Activated CD4-positive, alpha-beta memory T cell treated with anti-CD3 and anti-CD28 coated beads for 36 hours (primary cell): ENCODE measurements at regions not wholly inside any gene's neighbourhood (a gene's known extent, or its start where the extent isn't known, plus 50 kb on each side); places are given as distances from the start of the nearest gene placed in this dataset.
"Not testable (repeated sequence)": the region's sequence is repeated elsewhere in the genome, so short reads cannot be mapped to it uniquely, and the experiment has no call there.

Experiments
- CTCF ChIA-PET: fragments of 350-600 bp; sonication (Branson Sonifier 250); formaldehyde crosslinking; loops from one replicate; lab custom pipeline; 2021; ENCODE audit warnings: antibody characterized with exemption, inconsistent platforms; lab: Charles Lee
- POLR2A ChIA-PET: fragments of 350-600 bp; sonication (Branson Sonifier 250); formaldehyde crosslinking; loops from one replicate; lab custom pipeline; 2021; ENCODE audit warnings: antibody characterized with exemption; lab: Charles Lee
- DNase-seq: peaks from one replicate; pipeline ENCODE4 v3.0.0-alpha.2; 2020
- H3K27ac Mint-ChIP-seq: one replicate; pipeline ENCODE4 v1.8.0; 2021; ENCODE audit warnings: mixed read lengths
- H3K27me3 Mint-ChIP-seq: one replicate; pipeline ENCODE4 v1.8.0; 2021; ENCODE audit warnings: mixed read lengths
- H3K36me3 Mint-ChIP-seq: one replicate; pipeline ENCODE4 v1.8.0; 2021; ENCODE audit warnings: mixed read lengths
- H3K4me1 Mint-ChIP-seq: one replicate; pipeline ENCODE4 v1.8.0; 2021; ENCODE audit warnings: low read depth, mixed read lengths
- H3K4me3 Mint-ChIP-seq: one replicate; pipeline ENCODE4 v1.8.0; 2021; ENCODE audit warnings: mild to moderate bottlenecking, mixed read lengths
- H3K9me3 Mint-ChIP-seq: one replicate; pipeline ENCODE4 v1.8.0; 2021; ENCODE audit warnings: mixed read lengths
- intact Hi-C: fragments of 100-400 bp; cut with micrococcal nuclease; formaldehyde crosslinking; loops from one replicate; pipeline ENCODE4 v1.15.1; 2023

- H3K27ac Mint-ChIP-seq, H3K27me3 Mint-ChIP-seq, POLR2A ChIA-PET, H3K4me3 Mint-ChIP-seq, intact Hi-C loops, DNase-seq, H3K4me1 Mint-ChIP-seq: not testable (repeated sequence)
- CTCF ChIA-PET: interaction anchor here (0.9 to 1.8 kb wide), 3 partner anchors 17 to 46 kb away, joined by 3 read pairs; no protein-coding TSS in a partner anchor
- Mint-ChIP-seq H3K36me3 (peaks cover 25% of the 10 kb centered on the region), H3K9me3 (peaks cover 25% of the 10 kb centered on the region)
Observed at GRCh38 chr3:185306286-185306685, 52.4 kb upstream of the EHHADH start.

GRCh38 chr3:185306847-185307246, 53.0 kb upstream of the EHHADH start:
- intact Hi-C loops: no loop called here
- Mint-ChIP-seq H3K27ac (no peak overlapping the region), H3K4me1 (peaks cover 3% of the 10 kb centered on the region), H3K9me3 (peaks cover 25% of the 10 kb centered on the region), H3K4me3 (no peak overlapping the region), H3K36me3 (peaks cover 25% of the 10 kb centered on the region), H3K27me3 (no peaks in the 10 kb centered on the region)
- no peak for DNase-seq
- ChIA-PET CTCF (interaction anchor here (0.9 to 1.2 kb wide), 2 partner anchors 17 to 52 kb away, joined by 3 read pairs; no protein-coding TSS in a partner anchor), POLR2A (interaction anchor here (1.0 kb wide), 1 partner anchor 16 kb away, joined by 3 read pairs; no protein-coding TSS in a partner anchor)

GRCh38 chr3:185308126-185308754, 54.4 kb upstream of the EHHADH start:
- intact Hi-C loops: loop anchor here (1.0 to 2.0 kb wide), 2 partner anchors 17 to 433 kb away; no protein-coding TSS in a partner anchor
- Mint-ChIP-seq H3K4me3 (no peak overlapping the region), H3K4me1 (peaks cover 3% of the 10 kb centered on the region), H3K9me3 (peaks cover 25% of the 10 kb centered on the region), H3K36me3 (peaks cover 25% of the 10 kb centered on the region), H3K27ac (no peak overlapping the region), H3K27me3 (no peaks in the 10 kb centered on the region)
- ChIA-PET POLR2A (interaction anchor here (1.0 kb wide), 1 partner anchor 18 kb away, joined by 3 read pairs; no protein-coding TSS in a partner anchor), CTCF (interaction anchor here (0.6 to 2.9 kb wide), 17 partner anchors 10 to 434 kb away, joined by 3 to 20 read pairs (median 4); no protein-coding TSS in a partner anchor)
- peak; percentile 52 for DNase-seq

- intact Hi-C loops: loop anchor here (2.0 kb wide), 1 partner anchor 19 kb away; no protein-coding TSS in a partner anchor
- Mint-ChIP-seq H3K27me3 (no peaks in the 10 kb centered on the region), H3K4me1 (peaks cover 3% of the 10 kb centered on the region), H3K4me3 (no peak overlapping the region), H3K27ac (no peak overlapping the region), H3K9me3 (peaks cover 25% of the 10 kb centered on the region), H3K36me3 (peaks cover 25% of the 10 kb centered on the region)
- CTCF ChIA-PET: interaction anchor here (0.6 to 2.9 kb wide), 8 partner anchors 19 to 512 kb away, joined by 3 to 20 read pairs (median 4); no protein-coding TSS in a partner anchor
- POLR2A ChIA-PET: interaction anchor here (0.6 kb wide), 1 partner anchor 51 kb away, joined by 3 read pairs; no protein-coding TSS in a partner anchor
- no peak for DNase-seq
Observed at GRCh38 chr3:185309302-185309701, 53.6 kb upstream of the MAP3K13 start.

GRCh38 chr3:185309795-185310194, 53.1 kb upstream of the MAP3K13 start:
- ChIA-PET CTCF (interaction anchor here (0.6 to 2.9 kb wide), 3 partner anchors 20 to 455 kb away, joined by 3 to 20 read pairs (median 13); no protein-coding TSS in a partner anchor), POLR2A (no interaction called here)
- H3K4me1 Mint-ChIP-seq: peaks cover 3% of the 10 kb centered on the region
- H3K27ac Mint-ChIP-seq: no peak overlapping the region
- H3K36me3 Mint-ChIP-seq: peaks cover 25% of the 10 kb centered on the region
- DNase-seq: no peak
- no peaks in the 10 kb centered on the region for H3K27me3 Mint-ChIP-seq
- intact Hi-C loops: loop anchor here (2.0 kb wide), 1 partner anchor 19 kb away; no protein-coding TSS in a partner anchor
- no peak overlapping the region for H3K4me3 Mint-ChIP-seq
- peaks cover 25% of the 10 kb centered on the region for H3K9me3 Mint-ChIP-seq

- no peak for DNase-seq
- Mint-ChIP-seq H3K4me3 (no peak overlapping the region), H3K27me3 (no peaks in the 10 kb centered on the region), H3K27ac (no peak overlapping the region), H3K4me1 (peaks cover 1% of the 10 kb centered on the region), H3K36me3 (peaks cover 13% of the 10 kb centered on the region), H3K9me3 (peaks cover 18% of the 10 kb centered on the region)
- intact Hi-C loops: no loop called here
- CTCF ChIA-PET: no interaction called here
- POLR2A ChIA-PET: no interaction called here
Observed at GRCh38 chr3:185311991-185312390, 50.9 kb upstream of the MAP3K13 start.
